HG03064 (cell line): ENCODE measurements at regions not wholly inside any gene's neighbourhood (a gene's known extent, or its start where the extent isn't known, plus 50 kb on each side); places are given as distances from the start of the nearest gene placed in this dataset.
"Not testable (repeated sequence)": the region's sequence is repeated elsewhere in the genome, so short reads cannot be mapped to it uniquely, and the experiment has no call there.

Experiments used
- ATAC-seq: cut with Tn5 transposase; IDR thresholded peaks from one replicate; pipeline ENCODE4 v1.9.1; 2021; ENCODE audit warnings: low read depth; ENCODE audit not compliant: unreplicated experiment

- ATAC-seq: no peak
Measured at GRCh38 chr10:63675171-63675570, 154.0 kb downstream of the REEP3 start.

- no peak for ATAC-seq
Measured at GRCh38 chr10:63677001-63677400, 155.8 kb downstream of the REEP3 start.

- ATAC-seq: not testable (repeated sequence)
Measured at GRCh38 chr10:63680545-63680944, 159.3 kb downstream of the REEP3 start.

- no peak for ATAC-seq
Measured at GRCh38 chr10:63681993-63682697, 160.9 kb downstream of the REEP3 start.

- not testable (repeated sequence) for ATAC-seq
Measured at GRCh38 chr10:63682698-63683052, 161.5 kb downstream of the REEP3 start.

GRCh38 chr10:63683223-63683622, 162.0 kb downstream of the REEP3 start:
- no peak for ATAC-seq

- no peak for ATAC-seq
Measured at GRCh38 chr10:63683686-63684085, 162.5 kb downstream of the REEP3 start.

GRCh38 chr10:63684257-63684936, 163.2 kb downstream of the REEP3 start:
- ATAC-seq: no peak

- no peak for ATAC-seq
Measured at GRCh38 chr10:63689768-63690167, 168.6 kb downstream of the REEP3 start.

- ATAC-seq: no peak
Measured at GRCh38 chr10:63692220-63692896, 171.2 kb downstream of the REEP3 start.

- not testable (repeated sequence) for ATAC-seq
Measured at GRCh38 chr10:63693021-63693420, 171.8 kb downstream of the REEP3 start.

- no peak for ATAC-seq
Measured at GRCh38 chr10:63696205-63696604, 175.0 kb downstream of the REEP3 start.

- no peak for ATAC-seq
Measured at GRCh38 chr10:63697956-63698786, 177.0 kb downstream of the REEP3 start.

- ATAC-seq: no peak
Measured at GRCh38 chr10:63698787-63699150, 177.6 kb downstream of the REEP3 start.

GRCh38 chr10:63699785-63700613, 178.8 kb downstream of the REEP3 start:
- ATAC-seq: no peak

GRCh38 chr10:63700631-63701156, 179.5 kb downstream of the REEP3 start:
- ATAC-seq: no peak

GRCh38 chr10:63702092-63702491, 180.9 kb downstream of the REEP3 start:
- no peak for ATAC-seq

- ATAC-seq: no peak
Measured at GRCh38 chr10:63703113-63703670, 182.0 kb downstream of the REEP3 start.

GRCh38 chr10:63703740-63704345, 182.6 kb downstream of the REEP3 start:
- ATAC-seq: no peak
